Muscle of leg (tissue), 3 donors: ENCODE measurements at regions not wholly inside any gene's neighbourhood (a gene's known extent, or its start where the extent isn't known, plus 50 kb on each side); places are given as distances from the start of the nearest gene placed in this dataset.
"Not testable (repeated sequence)": the region's sequence is repeated elsewhere in the genome, so short reads cannot be mapped to it uniquely, and the experiment has no call there.

Source experiments
- DNase-seq: peaks from one replicate; pipeline ENCODE4 v3.0.0; 2013
- H3K27ac ChIP-seq: one replicate; pipeline ENCODE4 v1.5.1; 2013; ENCODE audit warnings: mild to moderate bottlenecking, low read length, control low read depth
- H3K27me3 ChIP-seq: one replicate; pipeline ENCODE4 v1.6.1; 2013; ENCODE audit warnings: low read length; ENCODE audit not compliant: control insufficient read depth, insufficient read depth
- H3K36me3 ChIP-seq: one replicate; pipeline ENCODE4 v1.6.1; 2013; ENCODE audit warnings: low read length; ENCODE audit not compliant: control insufficient read depth, insufficient read depth
- H3K4me1 ChIP-seq: one replicate; pipeline ENCODE4 v1.6.1; 2013; ENCODE audit warnings: low read length; ENCODE audit not compliant: control insufficient read depth, insufficient read depth
- H3K4me3 ChIP-seq: one replicate; pipeline ENCODE4 v1.5.1; 2013; ENCODE audit warnings: low read length, control low read depth
- H3K9me3 ChIP-seq: replicated peaks from 2 replicates; pipeline ENCODE4 v1.6.1; 2013; ENCODE audit warnings: low read depth, low read length; ENCODE audit not compliant: control insufficient read depth
- WGBS: methylation state at CpG from one replicate; pipeline ENCODE4 v1.1.5; 2013; ENCODE audit warnings: missing lambda C conversion rate; ENCODE audit not compliant: insufficient coverage; 5-methylcytosine and 5-hydroxymethylcytosine counted together

DNA sequence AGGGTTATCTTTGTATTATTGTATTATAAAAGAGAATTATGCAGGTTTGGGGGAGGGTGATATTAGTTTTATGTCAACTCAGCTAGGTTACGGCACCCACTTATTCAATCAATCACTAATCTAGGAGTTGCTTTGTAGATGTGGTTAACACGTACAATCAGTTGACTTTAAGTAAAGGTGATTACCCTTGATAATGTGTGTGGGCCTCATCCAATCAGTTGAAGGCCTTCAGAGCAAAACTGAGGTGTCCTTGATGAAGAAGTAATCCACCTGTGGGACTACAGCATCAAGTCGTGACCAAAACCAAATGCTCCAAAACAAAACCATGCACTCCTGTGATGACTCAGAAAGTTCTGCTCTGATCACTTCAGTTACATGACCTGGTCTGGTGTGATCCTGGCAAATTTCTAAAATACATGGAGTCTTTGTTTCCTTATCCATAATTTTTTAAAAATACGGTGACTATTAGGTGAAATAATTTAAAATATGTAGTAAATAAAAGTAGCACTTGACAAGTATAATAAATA, 114.1 kb downstream of the IYD start:
- H3K27ac ChIP-seq = no peak overlapping the region
- no peaks in the 10 kb centered on the region for H3K9me3 ChIP-seq
- H3K4me3 ChIP-seq = no peak overlapping the region
- no peaks in the 10 kb centered on the region for H3K36me3 ChIP-seq
- no peaks in the 10 kb centered on the region for H3K27me3 ChIP-seq
- WGBS = no CpG with 5 or more reads among the region's 4 CpGs
- DNase-seq = no peak
- H3K4me1 ChIP-seq = peaks cover 9% of the 10 kb centered on the region

DNA sequence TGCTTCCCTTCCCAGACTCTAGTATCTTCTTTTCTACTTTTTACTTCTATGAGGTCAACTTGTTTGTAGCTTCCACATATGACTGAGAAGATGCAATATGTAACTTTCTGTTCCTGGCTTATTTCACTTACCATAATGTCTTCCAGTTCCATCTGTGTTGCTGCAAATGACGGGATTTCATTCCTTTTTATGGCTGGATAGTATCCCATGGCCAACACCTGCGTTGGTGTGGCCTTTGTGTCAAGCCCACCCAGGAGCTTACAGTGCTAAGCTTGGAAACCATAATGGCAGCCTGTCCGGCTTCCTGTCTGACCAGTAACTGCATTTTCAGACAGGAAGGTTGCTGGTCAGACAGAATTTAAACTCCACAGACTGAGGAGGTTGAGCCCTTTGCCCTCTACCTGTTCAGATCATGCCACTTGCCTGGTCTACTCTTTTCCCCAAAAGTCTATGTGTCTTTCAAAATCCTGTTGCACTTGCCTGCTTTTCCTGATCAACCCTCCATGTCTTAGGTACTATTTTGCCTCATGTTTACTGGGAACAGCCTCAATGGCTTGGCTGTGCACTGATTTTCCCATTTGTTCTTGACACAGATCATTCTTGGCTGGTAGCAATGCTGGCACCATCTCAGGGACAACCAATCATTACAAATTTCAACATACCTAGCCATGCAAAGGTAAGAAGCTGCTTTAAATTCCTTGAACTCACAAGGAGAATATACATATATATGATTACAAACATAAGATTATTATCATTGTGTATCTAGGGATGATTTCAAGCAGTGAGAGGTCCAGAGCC, 114.3 kb upstream of the PLEKHG1 start:
- no peak overlapping the region for H3K4me3 ChIP-seq
- WGBS = 65% methylated on average over 3 of the region's 3 CpGs
- peak; percentile 57 for DNase-seq
- H3K27ac ChIP-seq = peak overlapping the region; percentile 22
- peaks cover 5% of the 10 kb centered on the region for H3K4me1 ChIP-seq
- H3K36me3 ChIP-seq = no peaks in the 10 kb centered on the region
- no peaks in the 10 kb centered on the region for H3K9me3 ChIP-seq
- no peaks in the 10 kb centered on the region for H3K27me3 ChIP-seq

DNA sequence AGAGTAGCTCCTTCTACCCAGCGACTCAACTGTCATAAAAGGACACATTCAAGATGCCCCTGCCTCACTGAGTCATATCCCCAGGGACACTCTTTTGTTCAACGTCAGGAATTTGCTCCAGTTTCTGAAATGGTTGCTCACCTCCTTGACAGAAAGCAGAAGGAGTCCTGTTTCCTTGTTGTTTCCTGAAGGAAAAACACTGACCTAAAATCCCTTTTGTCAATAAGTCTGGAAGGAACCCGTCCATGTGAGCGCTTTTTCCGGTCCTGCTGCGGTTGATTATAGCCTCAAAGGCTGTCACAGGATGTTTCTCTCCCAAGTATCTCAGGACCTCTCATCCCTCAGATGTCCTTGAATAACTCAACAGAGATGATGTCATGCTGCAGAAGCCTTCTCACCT, 113.6 kb upstream of the PLEKHG1 start:
- peak; percentile 49 for DNase-seq
- Histone ChIP-seq H3K27ac (peak overlapping the region; percentile 29), H3K36me3 (no peaks in the 10 kb centered on the region), H3K27me3 (no peaks in the 10 kb centered on the region), H3K4me1 (peaks cover 8% of the 10 kb centered on the region), H3K9me3 (no peaks in the 10 kb centered on the region), H3K4me3 (no peak overlapping the region)
- WGBS = 45% methylated on average over 5 of the region's 6 CpGs

DNA sequence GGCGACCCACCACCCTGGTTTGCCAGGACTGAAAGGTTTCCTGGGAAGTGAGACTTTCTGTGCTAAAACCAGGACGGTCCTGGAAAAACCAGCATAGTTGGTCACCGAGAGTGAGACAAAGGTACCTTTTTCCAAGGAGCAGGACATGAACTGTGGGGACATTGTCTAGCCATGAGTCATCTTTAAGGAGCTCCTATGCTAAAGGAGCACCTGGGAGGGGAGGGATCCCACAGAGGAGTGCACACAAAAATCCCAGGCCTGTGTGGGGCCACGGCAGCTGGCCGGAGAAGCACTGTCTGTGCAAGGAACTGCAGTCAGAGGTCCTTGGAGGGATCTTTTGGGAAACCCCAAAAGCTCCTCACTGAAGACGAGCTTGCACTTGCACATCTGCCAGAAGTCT, 109.1 kb upstream of the PLEKHG1 start:
- no peak for DNase-seq

DNA sequence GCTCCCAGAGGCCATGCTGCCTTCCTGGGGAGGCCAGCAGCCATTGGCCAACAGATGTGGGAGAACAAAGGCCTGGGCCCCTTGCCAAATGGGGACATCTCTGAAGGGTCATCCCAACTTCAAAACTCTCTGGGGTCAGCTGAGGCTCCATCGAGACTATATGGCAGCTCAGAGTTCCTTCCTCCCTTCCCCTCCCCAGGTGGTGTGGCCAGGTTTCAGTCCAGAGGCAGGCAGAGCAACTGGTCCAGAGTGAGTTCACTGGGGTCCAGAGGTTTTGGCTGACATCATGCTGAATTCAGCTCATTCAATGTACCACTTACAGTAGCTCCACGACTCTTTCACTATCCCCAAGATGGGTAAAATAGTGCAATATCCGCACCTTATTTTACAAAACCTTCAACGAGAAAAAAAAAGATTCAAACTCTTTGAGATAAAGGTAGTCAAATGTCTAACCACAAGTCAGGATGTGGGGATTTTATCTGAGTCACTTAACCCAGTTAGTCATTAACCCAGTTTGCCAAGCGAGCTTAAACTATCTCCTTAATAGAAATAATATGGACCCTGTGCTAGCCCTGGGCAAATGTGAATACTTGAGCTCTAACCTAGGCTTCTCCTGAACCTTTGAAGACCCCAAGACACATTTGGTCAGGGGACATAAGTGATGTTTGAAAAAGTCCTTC, 108.4 kb upstream of the PLEKHG1 start:
- H3K9me3 ChIP-seq = no peaks in the 10 kb centered on the region
- DNase-seq = no peak
- no peak overlapping the region for H3K4me3 ChIP-seq
- H3K27me3 ChIP-seq = no peaks in the 10 kb centered on the region
- WGBS = 20% methylated on average over 1 of the region's 5 CpGs
- H3K36me3 ChIP-seq = no peaks in the 10 kb centered on the region
- peak overlapping the region; percentile 40 for H3K27ac ChIP-seq
- peaks cover 24% of the 10 kb centered on the region for H3K4me1 ChIP-seq

More for the DNA sequence above, 109.1 kb upstream of the PLEKHG1 start:
- no peak overlapping the region for H3K27ac ChIP-seq
- H3K4me1 ChIP-seq = peaks cover 25% of the 10 kb centered on the region
- no peaks in the 10 kb centered on the region for H3K27me3 ChIP-seq
- H3K4me3 ChIP-seq = no peak overlapping the region
- H3K9me3 ChIP-seq = no peaks in the 10 kb centered on the region
- WGBS = 68% methylated on average over 5 of the region's 6 CpGs
- H3K36me3 ChIP-seq = no peaks in the 10 kb centered on the region

DNA sequence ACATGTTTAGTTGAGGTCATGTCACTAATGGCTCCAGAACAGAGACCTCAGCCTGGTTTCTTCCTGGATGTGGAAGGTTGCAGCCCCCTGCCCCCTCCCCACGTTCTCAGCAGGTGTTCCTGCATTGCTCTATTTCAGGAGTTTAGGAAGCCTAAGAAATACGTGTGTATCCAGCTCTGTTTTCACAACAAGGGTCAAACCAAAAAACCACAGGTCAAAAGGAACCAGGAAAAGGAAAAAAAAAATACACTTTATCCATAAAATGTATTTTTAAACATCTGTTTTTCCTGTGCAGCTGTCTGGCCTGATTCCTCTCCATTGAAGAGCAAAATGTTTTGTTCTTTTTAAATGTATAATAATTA, 107.9 kb upstream of the PLEKHG1 start:
- Histone ChIP-seq H3K36me3 (no peaks in the 10 kb centered on the region), H3K27ac (peak overlapping the region; percentile 40), H3K9me3 (no peaks in the 10 kb centered on the region), H3K27me3 (no peaks in the 10 kb centered on the region), H3K4me1 (peaks cover 22% of the 10 kb centered on the region), H3K4me3 (no peak overlapping the region)
- WGBS = no CpG with 5 or more reads among the region's 2 CpGs
- peak; percentile 72 for DNase-seq

DNA sequence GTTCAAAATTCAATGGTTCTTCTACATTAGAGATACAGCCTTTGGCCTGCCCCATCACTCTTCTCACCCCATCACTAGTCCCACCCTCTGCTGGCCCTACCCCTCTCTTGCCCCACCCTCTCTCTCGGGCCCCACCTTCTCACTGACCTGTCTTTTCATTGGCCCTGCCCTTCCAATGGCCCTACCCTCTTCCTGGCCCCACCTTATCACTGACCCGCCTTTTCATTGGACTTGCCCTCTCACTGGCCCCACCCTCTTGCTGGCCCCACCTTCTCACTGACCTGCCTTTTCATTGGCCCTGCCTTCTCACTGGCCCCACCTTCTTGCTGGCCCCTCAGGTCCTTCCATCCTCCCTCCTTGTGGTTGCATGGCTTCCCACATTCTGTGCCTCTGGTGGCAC, 107.2 kb upstream of the PLEKHG1 start:
- Histone ChIP-seq H3K9me3 (no peaks in the 10 kb centered on the region), H3K36me3 (no peaks in the 10 kb centered on the region), H3K4me1 (peaks cover 22% of the 10 kb centered on the region), H3K4me3 (no peak overlapping the region), H3K27ac (peak overlapping the region; percentile 89), H3K27me3 (no peaks in the 10 kb centered on the region)
- DNase-seq = no peak
- 84% methylated on average over 2 of the region's 2 CpGs for WGBS

DNA sequence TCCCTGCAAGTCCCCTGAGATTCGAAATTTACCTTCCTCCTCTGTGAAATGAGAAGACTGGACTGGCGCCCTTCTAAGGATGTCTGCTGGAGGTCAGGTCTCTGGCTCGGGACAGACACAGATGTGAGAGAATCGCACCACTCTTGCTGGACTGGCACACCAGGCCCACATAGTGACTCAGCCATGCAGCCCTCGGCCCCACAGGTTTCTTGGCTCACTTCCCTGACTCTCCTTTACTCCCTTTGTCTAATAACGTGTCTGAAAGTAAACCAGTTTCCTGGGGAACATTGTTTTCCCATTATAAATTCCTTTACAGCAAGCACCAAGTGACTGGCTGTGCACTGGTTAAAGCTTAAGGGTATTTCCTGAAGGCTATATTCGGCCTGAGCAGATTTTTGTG, 106.7 kb upstream of the PLEKHG1 start:
- Histone ChIP-seq H3K9me3 (no peaks in the 10 kb centered on the region), H3K4me3 (no peak overlapping the region), H3K27ac (peak overlapping the region; percentile 89), H3K27me3 (no peaks in the 10 kb centered on the region), H3K36me3 (no peaks in the 10 kb centered on the region), H3K4me1 (peaks cover 22% of the 10 kb centered on the region)
- WGBS = 49% methylated on average over 3 of the region's 7 CpGs
- DNase-seq = peak; percentile 30

DNA sequence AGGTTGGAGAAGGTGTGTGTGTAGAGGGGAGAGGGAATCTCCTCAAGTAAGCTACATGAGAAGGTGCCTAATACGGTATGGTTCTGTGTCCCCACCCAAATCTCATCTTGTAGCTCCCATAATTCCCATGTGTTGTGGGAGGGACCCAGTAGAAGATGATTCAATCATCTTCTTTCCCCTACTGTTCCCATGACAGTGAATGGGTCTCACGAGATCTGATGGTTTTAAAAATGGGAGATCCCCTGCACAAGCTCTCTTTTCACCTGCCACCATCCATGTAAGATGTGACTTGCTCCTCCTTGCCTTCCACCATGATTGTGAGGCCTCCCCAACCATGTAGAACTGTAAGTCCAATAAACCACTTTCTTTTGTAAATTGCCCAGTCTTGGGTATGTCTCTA, 106.1 kb upstream of the PLEKHG1 start:
- not testable (repeated sequence) for H3K36me3 ChIP-seq, H3K4me3 ChIP-seq, H3K27me3 ChIP-seq, DNase-seq, H3K9me3 ChIP-seq
- Histone ChIP-seq H3K4me1 (peaks cover 22% of the 10 kb centered on the region), H3K27ac (peak overlapping the region; percentile 89)
- no CpG with 5 or more reads among the region's 2 CpGs for WGBS

DNA sequence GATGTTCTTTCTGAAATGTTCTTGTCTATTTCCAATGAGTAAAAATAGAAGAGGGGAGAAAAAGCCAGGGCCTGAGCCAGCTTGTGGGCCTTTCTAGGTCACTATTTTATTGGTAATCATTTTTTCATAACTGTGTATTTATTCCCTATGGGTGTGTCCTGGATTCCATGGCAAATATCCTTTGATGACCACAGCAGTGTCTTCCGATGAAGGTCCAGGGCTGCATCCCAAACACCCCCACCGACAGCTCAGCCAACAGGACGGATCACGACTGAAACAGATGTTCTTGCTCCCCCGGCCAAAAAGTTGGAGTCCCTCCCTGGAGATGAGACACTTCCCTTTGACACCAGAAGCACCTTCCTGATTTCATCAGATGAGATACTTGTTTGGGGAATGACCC, 105.4 kb upstream of the PLEKHG1 start:
- H3K36me3 ChIP-seq = no peaks in the 10 kb centered on the region
- H3K27ac ChIP-seq = peak overlapping the region; percentile 89
- peak; percentile 97 for DNase-seq
- H3K9me3 ChIP-seq = no peaks in the 10 kb centered on the region
- H3K27me3 ChIP-seq = no peaks in the 10 kb centered on the region
- H3K4me1 ChIP-seq = peaks cover 22% of the 10 kb centered on the region
- 17% methylated on average over 1 of the region's 5 CpGs for WGBS
- no peak overlapping the region for H3K4me3 ChIP-seq
